Tibial artery (tissue), 4 donors: ENCODE measurements at regions not wholly inside any gene's neighbourhood (a gene's known extent, or its start where the extent isn't known, plus 50 kb on each side); places are given as distances from the start of the nearest gene placed in this dataset.
"Not testable (repeated sequence)": the region's sequence is repeated elsewhere in the genome, so short reads cannot be mapped to it uniquely, and the experiment has no call there.

Experiments used
- DNase-seq, 2 donors: peaks; one replicate each; pipeline ENCODE4 v3.0.0-alpha.2; 2019
- H3K27ac ChIP-seq, 2 donors: fragments of 200-600 bp; sonication (generic) in 1 of 2; 1 replicate in 1 of 2; 2 replicates in 1 of 2; pipeline ENCODE4 v1.5.1; 2018 to 2019; ENCODE audit warnings: mild to moderate bottlenecking in 1 of 2
- H3K27me3 ChIP-seq, 2 donors: fragments of 200-600 bp; sonication (generic) in 1 of 2; one replicate each; pipeline versions ENCODE4 v1.5.1 to v1.6.0; 2016 to 2019
- H3K36me3 ChIP-seq, 3 donors: fragments of 200-600 bp; sonication (generic) in 2 of 3; one replicate each; pipeline ENCODE4 v1.5.1; 2016 to 2019; ENCODE audit warnings: mild to moderate bottlenecking in 2 of 3
- H3K4me1 ChIP-seq, 4 donors: fragments of 200-600 bp; sonication (generic) in 2 of 4; 1 replicate in 3 of 4; 2 replicates in 1 of 4; pipeline ENCODE4 v1.5.1; 2016 to 2019
- H3K4me3 ChIP-seq, 2 donors: fragments of 200-600 bp; sonication (generic) in 1 of 2; 1 replicate in 1 of 2; 2 replicates in 1 of 2; pipeline ENCODE4 v1.5.1; 2018 to 2019; ENCODE audit warnings: mild to moderate bottlenecking in 2 of 2
- H3K9me3 ChIP-seq, 3 donors: fragments of 200-600 bp; sonication (generic) in 1 of 3; one replicate each; pipeline ENCODE4 v1.5.1; 2016 to 2019
- intact Hi-C: fragments of 100-400 bp; cut with DNase I; formaldehyde crosslinking; loops from one replicate; pipeline ENCODE4 v1.15.0; 2023; ENCODE audit warnings: low total_unique reads
- TF ChIP-seq, protein P1 (sequence below), 2 experiments: fragments of 200-600 bp in 1 of 2; fragments of 450-650 bp in 1 of 2; IDR thresholded peaks; one replicate each; pipeline ENCODE4 v1.5.1; 2017 to 2019; ENCODE audit warnings: antibody characterized with exemption in 2 of 2, mild to moderate bottlenecking in 1 of 2, moderate library complexity in 1 of 2

DNA sequence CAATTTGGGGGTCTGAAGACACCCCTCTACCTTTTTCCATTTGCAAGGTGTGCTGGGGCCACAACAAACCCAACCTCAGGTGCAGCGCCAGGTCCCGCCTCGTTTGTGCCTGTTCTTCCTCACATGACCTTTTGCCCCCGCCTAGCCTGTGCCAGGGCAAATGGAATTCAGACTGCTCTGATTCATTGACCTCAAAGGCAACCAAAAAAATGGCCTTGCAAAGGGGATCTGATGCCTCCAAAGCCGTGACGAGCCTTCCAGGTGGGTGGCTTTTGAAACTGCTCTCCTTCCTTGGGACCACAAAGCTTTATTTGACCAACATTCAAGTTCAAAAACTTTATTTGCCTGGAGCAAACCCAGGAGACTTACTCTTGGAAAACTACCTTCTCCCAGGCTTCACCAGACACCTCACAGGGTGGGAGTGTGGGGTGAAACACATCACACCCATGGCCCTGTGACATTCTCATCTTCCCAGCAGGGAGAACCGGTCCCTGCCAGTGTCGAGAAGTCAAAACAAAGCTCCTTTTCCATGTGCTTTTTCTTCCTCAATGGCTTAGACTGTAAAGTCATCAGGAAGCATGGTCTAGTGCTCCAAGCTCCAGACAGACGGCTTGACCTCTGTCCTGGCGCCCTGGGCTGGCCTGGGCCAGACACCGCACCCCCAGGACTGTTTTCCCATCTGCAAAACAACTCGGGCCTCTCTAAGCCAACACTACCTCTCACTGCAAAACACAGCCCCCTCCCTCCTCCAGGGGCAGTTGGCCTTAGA, 103.9 kb upstream of the HES1 start:
- H3K4me1 ChIP-seq, result no peaks in the 10 kb centered on the region
- H3K36me3 ChIP-seq, result no peaks in the 10 kb centered on the region
- no peak for DNase-seq
- peaks cover 0 to 28% of the 10 kb centered on the region in 2 donors for H3K27me3 ChIP-seq
- H3K4me3 ChIP-seq, result no peak overlapping the region
- no peak overlapping the region for H3K27ac ChIP-seq
- TF ChIP-seq, protein P1, sequence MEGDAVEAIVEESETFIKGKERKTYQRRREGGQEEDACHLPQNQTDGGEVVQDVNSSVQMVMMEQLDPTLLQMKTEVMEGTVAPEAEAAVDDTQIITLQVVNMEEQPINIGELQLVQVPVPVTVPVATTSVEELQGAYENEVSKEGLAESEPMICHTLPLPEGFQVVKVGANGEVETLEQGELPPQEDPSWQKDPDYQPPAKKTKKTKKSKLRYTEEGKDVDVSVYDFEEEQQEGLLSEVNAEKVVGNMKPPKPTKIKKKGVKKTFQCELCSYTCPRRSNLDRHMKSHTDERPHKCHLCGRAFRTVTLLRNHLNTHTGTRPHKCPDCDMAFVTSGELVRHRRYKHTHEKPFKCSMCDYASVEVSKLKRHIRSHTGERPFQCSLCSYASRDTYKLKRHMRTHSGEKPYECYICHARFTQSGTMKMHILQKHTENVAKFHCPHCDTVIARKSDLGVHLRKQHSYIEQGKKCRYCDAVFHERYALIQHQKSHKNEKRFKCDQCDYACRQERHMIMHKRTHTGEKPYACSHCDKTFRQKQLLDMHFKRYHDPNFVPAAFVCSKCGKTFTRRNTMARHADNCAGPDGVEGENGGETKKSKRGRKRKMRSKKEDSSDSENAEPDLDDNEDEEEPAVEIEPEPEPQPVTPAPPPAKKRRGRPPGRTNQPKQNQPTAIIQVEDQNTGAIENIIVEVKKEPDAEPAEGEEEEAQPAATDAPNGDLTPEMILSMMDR (IDR thresholded peaks at IDR 0.05), result no peak
- intact Hi-C loops, result no loop called here
- H3K9me3 ChIP-seq, result no peaks in the 10 kb centered on the region

DNA sequence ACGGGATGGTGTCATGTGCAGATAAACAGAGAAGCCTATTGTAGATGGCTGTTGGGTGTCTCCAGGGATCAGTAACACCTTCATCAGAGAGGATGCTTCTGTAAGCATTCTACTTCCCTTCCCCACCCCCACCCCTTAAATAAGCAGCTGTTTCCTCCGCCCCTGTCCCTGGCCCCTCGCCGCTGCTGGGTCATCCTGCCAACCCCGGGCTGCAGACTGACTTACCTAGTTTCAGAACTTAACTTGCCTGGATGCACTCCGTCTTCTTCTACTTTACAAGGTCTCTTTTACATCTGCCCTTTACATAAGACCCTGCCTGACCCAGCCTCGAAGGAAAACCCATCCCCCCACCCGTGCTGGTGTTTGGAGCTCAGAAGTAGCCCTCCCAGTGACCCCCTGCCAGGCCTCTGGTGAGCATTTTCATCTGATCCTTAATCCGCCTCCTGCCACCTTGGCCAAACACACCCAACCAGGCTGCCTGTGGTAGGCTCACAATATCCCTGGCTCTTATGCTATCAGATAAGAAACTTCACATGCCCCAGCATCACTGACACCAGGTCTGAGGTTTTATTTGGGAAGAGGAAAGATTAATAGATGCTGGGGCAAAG, 103.0 kb upstream of the HES1 start:
- Histone ChIP-seq H3K27me3 (peaks cover 0 to 23% of the 10 kb centered on the region in 2 donors), H3K4me1 (no peaks in the 10 kb centered on the region), H3K9me3 (no peaks in the 10 kb centered on the region), H3K4me3 (no peak overlapping the region), H3K27ac (no peak overlapping the region), H3K36me3 (no peaks in the 10 kb centered on the region)
- intact Hi-C loops, result no loop called here
- TF ChIP-seq, protein P1 (IDR thresholded peaks at IDR 0.05), result no peak
- no peak for DNase-seq

DNA sequence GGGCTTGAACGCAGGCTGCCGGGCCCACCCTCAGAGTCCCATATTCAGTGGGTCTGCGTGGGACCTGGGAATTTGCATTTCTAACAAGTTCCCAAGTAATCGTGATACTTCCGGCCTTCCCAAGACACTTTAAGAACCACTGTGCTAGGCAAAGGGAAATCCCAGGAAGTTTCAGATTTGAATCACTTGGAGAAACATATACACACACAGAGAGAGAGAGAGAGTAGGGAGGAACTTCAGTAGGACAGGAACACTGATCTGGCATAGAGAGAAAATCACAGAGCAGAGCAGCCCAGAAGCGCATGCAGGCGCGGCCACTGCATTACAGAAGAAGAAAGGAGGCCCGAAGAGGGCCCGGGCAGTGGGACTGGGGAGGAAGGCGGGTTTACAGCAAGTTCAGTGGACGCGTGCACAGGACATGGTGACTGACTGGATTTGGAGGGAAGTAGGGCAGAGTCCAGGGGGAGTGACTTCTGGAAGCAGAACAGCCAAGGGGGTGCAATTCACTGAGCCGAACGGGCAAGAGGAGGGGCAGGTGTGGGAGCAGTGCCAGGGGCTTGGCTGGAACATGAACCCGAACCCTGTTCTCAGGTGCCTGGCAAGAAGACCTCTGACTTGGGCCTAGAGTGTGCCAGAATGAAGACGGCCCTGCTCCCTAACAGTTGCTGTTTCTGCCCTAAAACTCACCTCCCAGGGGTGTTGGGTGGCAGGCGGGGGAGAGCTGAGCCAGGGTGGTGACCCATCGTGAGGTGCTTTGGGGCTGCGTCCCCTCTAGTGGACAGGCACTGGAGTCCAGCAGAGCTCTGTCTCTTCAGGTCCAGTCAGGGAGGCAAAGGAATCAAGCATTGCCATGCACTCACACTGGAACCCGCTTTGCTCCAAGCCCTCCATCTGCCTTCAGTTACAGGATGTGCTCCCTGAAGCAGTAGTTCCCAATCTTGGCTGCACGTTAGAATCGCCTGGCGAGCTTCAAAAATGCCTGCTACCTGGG, 101.3 kb upstream of the HES1 start:
- Histone ChIP-seq H3K36me3 (no peaks in the 10 kb centered on the region), H3K27ac (no peak overlapping the region), H3K4me1 (no peaks in the 10 kb centered on the region), H3K9me3 (no peaks in the 10 kb centered on the region), H3K27me3 (peaks cover 0 to 17% of the 10 kb centered on the region in 2 donors), H3K4me3 (no peak overlapping the region)
- DNase-seq, result no peak
- TF ChIP-seq, protein P1 (IDR thresholded peaks at IDR 0.05), result no peak
- intact Hi-C loops, result no loop called here

DNA sequence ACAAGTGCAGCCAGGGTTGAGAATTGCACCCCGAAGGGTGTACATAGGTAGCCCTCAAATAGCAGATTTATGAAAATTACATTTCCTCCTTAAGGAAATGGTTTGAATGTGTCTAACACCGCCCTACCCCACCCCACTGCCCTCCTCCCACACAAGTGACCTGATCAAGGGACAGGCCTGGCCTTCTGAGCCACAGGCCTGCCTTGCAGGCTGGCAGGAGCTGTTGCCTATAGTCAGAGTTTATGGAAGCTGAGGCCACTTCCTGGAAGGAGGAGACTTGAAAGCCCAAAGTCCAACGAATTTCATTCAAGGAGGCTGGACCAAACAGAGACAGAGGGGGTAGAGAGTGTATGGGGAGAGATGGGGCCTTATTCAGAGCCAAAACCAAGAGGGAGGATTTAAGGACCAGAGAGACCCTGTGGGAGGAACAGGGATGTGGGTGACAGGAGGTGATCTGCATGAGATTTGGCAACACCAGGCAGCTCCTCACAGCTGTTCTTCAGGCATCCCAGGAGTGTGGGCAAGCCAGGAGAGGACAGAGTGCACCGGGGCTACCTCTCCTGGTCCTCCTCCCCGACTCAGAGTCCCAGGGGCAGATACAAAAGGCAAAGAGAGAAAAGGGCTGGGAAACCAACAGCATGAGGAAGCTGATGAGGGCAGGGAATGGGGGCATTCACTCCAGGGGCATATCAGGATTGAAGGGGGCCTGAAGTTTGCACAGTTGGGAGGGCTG, 100.4 kb upstream of the HES1 start:
- no peaks in the 10 kb centered on the region for H3K9me3 ChIP-seq
- no peak for DNase-seq
- H3K36me3 ChIP-seq, result no peaks in the 10 kb centered on the region
- intact Hi-C loops, result no loop called here
- TF ChIP-seq, protein P1 (IDR thresholded peaks at IDR 0.05), result no peak
- H3K27ac ChIP-seq, result no peak overlapping the region
- no peaks in the 10 kb centered on the region for H3K4me1 ChIP-seq
- peaks cover 0 to 16% of the 10 kb centered on the region in 2 donors for H3K27me3 ChIP-seq
- no peak overlapping the region for H3K4me3 ChIP-seq

DNA sequence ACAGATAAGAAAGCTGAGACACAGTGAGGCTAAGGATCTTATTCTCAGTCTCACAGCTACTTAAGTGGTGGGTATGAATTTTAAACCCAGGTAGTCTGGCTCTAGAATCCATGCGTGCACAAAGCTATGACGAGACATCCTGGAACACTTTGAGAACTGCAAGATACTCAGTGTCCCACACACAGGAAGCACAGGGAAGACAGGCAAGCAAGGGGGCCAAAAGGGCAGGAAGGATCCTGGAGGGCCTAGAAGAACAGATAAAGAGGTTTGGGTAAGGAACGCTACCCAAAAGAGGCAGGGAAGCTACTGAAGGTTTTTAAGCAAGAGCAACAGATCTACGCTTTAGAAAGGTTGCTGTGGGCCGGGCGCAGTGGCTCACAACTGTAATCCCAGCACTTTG, 99.1 kb upstream of the HES1 start:
- peaks cover 0 to 21% of the 10 kb centered on the region in 2 donors for H3K27me3 ChIP-seq
- intact Hi-C loops, result no loop called here
- no peaks in the 10 kb centered on the region for H3K36me3 ChIP-seq
- TF ChIP-seq, protein P1 (IDR thresholded peaks at IDR 0.05), result no peak
- no peaks in the 10 kb centered on the region for H3K4me1 ChIP-seq
- no peak overlapping the region for H3K27ac ChIP-seq
- no peak for DNase-seq
- H3K9me3 ChIP-seq, result no peaks in the 10 kb centered on the region
- H3K4me3 ChIP-seq, result no peak overlapping the region

DNA sequence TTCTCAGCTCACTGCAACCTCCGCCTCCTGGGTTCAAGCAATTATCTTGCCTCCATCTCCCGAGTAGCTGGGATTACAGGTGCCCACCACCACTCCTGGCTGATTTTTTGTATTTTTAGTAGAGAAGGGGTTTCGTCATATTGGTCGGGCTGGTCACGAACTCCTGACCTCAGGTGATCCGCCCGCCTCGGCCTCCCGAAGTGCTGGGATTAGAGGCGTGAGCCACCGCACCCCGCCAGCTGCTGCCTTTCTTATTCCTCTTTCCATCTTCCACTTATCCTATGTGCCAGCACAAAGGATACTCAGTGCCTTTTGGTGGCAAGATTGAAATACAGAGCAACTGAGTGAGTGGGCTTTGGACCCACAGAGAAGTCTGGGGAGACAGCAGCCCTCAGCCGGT, 97.6 kb upstream of the HES1 start:
- H3K27ac ChIP-seq, H3K36me3 ChIP-seq, H3K4me3 ChIP-seq, DNase-seq, intact Hi-C loops, H3K9me3 ChIP-seq, H3K4me1 ChIP-seq: not testable (repeated sequence)
- peaks cover 0 to 18% of the 10 kb centered on the region in 2 donors for H3K27me3 ChIP-seq
